HG02678 (cell line): ENCODE measurements at regions not wholly inside any gene's neighbourhood (a gene's known extent, or its start where the extent isn't known, plus 50 kb on each side); places are given as distances from the start of the nearest gene placed in this dataset.
A peak's percentile ranks its signal among the peaks of the same experiment; 100 is the strongest.

Experiments
- ATAC-seq: cut with Tn5 transposase; IDR thresholded peaks from one replicate; pipeline ENCODE4 v1.9.1; 2021; ENCODE audit warnings: mild to moderate bottlenecking, moderate library complexity; ENCODE audit not compliant: unreplicated experiment

- ATAC-seq, result no peak
Observed at GRCh38 chr18:2394684-2395083, 176.6 kb downstream of the METTL4 start.

- ATAC-seq, result peak; percentile 81
Observed at GRCh38 chr18:2395427-2396161, 175.7 kb downstream of the METTL4 start.

GRCh38 chr18:2396162-2396505 lies 175.2 kb downstream of the METTL4 start:
- ATAC-seq, result peak; percentile 25

- no peak for ATAC-seq
Observed at GRCh38 chr18:2400701-2401196, 170.6 kb downstream of the METTL4 start.

GRCh38 chr18:2402084-2402483 lies 169.2 kb downstream of the METTL4 start:
- no peak for ATAC-seq

GRCh38 chr18:2406544-2406943 lies 164.8 kb downstream of the METTL4 start:
- no peak for ATAC-seq

GRCh38 chr18:2407961-2408360 lies 163.3 kb downstream of the METTL4 start:
- ATAC-seq, result no peak

- ATAC-seq, result no peak
Observed at GRCh38 chr18:2409906-2410305, 161.4 kb downstream of the METTL4 start.

GRCh38 chr18:2410688-2411087 lies 160.6 kb downstream of the METTL4 start:
- ATAC-seq, result no peak

GRCh38 chr18:2411381-2411960 lies 159.8 kb downstream of the METTL4 start:
- no peak for ATAC-seq

GRCh38 chr18:2412281-2412680 lies 159.0 kb downstream of the METTL4 start:
- no peak for ATAC-seq

- ATAC-seq, result no peak
Observed at GRCh38 chr18:2412996-2413751, 158.1 kb downstream of the METTL4 start.

GRCh38 chr18:2414235-2414634 lies 157.1 kb downstream of the METTL4 start:
- ATAC-seq, result no peak

GRCh38 chr18:2415656-2416055 lies 155.6 kb downstream of the METTL4 start:
- no peak for ATAC-seq

GRCh38 chr18:2417861-2418610 lies 153.3 kb downstream of the METTL4 start:
- ATAC-seq, result no peak

- no peak for ATAC-seq
Observed at GRCh38 chr18:2420367-2420766, 150.9 kb downstream of the METTL4 start.

GRCh38 chr18:2423761-2424160 lies 147.5 kb downstream of the METTL4 start:
- ATAC-seq, result no peak

- ATAC-seq, result no peak
Observed at GRCh38 chr18:2424420-2424819, 146.9 kb downstream of the METTL4 start.

- ATAC-seq, result no peak
Observed at GRCh38 chr18:2425426-2426317, 145.6 kb downstream of the METTL4 start.

- no peak for ATAC-seq
Observed at GRCh38 chr18:2430191-2430590, 141.1 kb downstream of the METTL4 start.
